Memory B cell (primary cell): ENCODE measurements at regions not wholly inside any gene's neighbourhood (a gene's known extent, or its start where the extent isn't known, plus 50 kb on each side); places are given as distances from the start of the nearest gene placed in this dataset.

Experiments
- ATAC-seq: fragments of 150-1000 bp; cut with Tn5 transposase; 2 replicates; pipeline ENCODE4 v1.10.0; 2021; ENCODE audit warnings: low read depth, mild to moderate bottlenecking, moderate library complexity
- DNase-seq, 2 donors: peaks; one replicate each; pipeline ENCODE4 v3.0.0; 2022; ENCODE audit warnings: low spot score in 2 of 2
- H3K27ac Mint-ChIP-seq: one replicate; pipeline ENCODE4 v1.8.0; 2022; ENCODE audit warnings: mild to moderate bottlenecking, moderate library complexity, mixed read lengths
- H3K27me3 Mint-ChIP-seq: one replicate; pipeline ENCODE4 v1.8.0; 2022; ENCODE audit warnings: mixed read lengths
- H3K36me3 Mint-ChIP-seq: one replicate; pipeline ENCODE4 v1.8.0; 2022; ENCODE audit warnings: mild to moderate bottlenecking, mixed read lengths
- H3K4me1 Mint-ChIP-seq: one replicate; pipeline ENCODE4 v1.8.0; 2022; ENCODE audit warnings: mixed read lengths
- H3K4me3 Mint-ChIP-seq: one replicate; pipeline ENCODE4 v1.8.0; 2022; ENCODE audit warnings: mild to moderate bottlenecking, moderate library complexity, mixed read lengths
- H3K9me3 Mint-ChIP-seq: one replicate; pipeline ENCODE4 v1.8.0; 2022; ENCODE audit warnings: mixed read lengths

DNA sequence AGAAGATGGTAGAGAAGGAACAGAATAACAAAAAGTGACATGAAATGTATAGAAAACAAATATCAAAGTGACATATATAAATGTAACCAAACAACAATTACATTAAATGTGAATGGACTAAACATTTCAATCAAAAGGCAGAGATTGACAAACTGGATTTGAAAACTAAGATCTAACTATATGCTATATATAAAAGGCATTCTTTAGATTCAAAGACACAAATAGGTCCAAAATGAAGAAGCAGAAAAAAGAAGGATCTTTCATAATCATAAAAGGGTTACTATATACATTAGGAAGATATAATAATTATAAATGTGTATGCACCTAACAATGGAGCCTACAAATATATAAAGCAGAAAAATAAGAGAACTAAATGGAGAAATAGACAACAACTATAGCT lies 183.7 kb downstream of the METTL4 start:
- Mint-ChIP-seq H3K9me3 (peaks cover 8% of the 10 kb centered on the region), H3K27ac (no peak overlapping the region), H3K27me3 (no peaks in the 10 kb centered on the region), H3K4me3 (no peak overlapping the region), H3K36me3 (no peaks in the 10 kb centered on the region), H3K4me1 (no peaks in the 10 kb centered on the region)
- DNase-seq: no peak
- no peak for ATAC-seq

DNA sequence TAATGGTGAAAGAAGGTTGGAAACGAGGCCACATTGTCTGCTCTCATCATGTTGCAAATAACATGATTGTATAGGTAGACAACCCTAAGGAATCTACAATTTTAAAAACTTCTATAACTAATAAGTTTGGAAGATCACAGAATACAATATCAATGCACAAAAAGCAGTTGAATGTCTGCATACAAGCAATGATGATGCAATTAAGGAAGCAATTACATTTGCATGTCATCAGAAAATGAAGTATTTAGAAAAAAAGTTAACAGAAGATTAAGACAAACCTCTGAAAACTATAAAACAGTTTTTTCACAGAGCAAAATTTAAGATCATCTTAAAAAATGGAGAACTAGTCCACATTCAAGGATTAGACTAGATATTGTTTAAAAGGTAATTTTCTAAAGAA lies 181.1 kb downstream of the METTL4 start:
- H3K36me3 Mint-ChIP-seq: no peaks in the 10 kb centered on the region

DNA sequence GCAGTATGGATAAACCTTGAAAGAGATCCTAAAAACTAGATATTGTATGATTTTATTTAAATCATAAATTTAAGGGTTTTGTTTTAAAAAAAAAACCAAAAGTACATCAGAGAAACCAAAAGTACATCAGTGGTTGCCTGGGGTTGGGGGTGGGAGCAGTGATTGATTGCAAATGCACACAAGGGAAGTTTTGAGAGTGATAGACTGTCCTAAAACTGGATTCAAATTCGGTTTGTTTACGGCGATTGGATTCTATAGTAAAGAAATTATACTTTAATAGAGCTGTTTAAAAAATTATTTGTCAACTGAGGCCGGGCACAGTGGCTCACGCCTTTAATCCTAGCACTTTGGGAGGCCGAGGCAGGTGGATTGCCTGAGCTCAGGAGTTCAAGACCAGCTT lies 179.8 kb downstream of the METTL4 start:
- no peak for ATAC-seq
- Mint-ChIP-seq H3K27ac (no peak overlapping the region), H3K27me3 (no peaks in the 10 kb centered on the region), H3K4me3 (no peak overlapping the region), H3K4me1 (no peaks in the 10 kb centered on the region), H3K9me3 (peaks cover 8% of the 10 kb centered on the region), H3K36me3 (no peaks in the 10 kb centered on the region)
- no peak for DNase-seq

More for the DNA sequence above, 181.1 kb downstream of the METTL4 start:
- peaks cover 8% of the 10 kb centered on the region for H3K9me3 Mint-ChIP-seq
- no peaks in the 10 kb centered on the region for H3K4me1 Mint-ChIP-seq
- no peak for DNase-seq
- no peak overlapping the region for H3K27ac Mint-ChIP-seq
- H3K4me3 Mint-ChIP-seq: no peak overlapping the region
- no peak for ATAC-seq
- no peaks in the 10 kb centered on the region for H3K27me3 Mint-ChIP-seq

DNA sequence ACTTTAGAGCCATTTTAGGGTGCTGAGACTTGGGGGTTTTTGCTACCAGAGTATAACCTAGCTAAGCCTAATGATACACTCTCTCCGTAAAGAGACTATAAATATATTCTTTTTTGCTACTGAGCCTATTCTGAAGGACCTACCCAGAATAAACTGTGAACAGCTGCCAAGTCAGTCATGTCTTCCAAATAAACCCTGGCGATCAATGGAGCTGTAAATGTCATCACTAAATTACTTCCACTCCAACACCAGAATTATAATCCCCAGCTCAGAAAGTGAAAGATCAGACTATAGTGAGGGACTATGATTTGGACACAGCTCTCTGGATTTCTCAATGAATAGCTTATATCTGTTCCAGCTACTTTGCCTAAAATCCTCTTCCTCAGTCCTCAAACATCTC lies 178.9 kb downstream of the METTL4 start:
- ATAC-seq (no peak), DNase-seq (no peak)
- Mint-ChIP-seq H3K9me3 (peaks cover 5% of the 10 kb centered on the region), H3K4me1 (no peaks in the 10 kb centered on the region), H3K27me3 (peaks cover 2% of the 10 kb centered on the region), H3K4me3 (no peak overlapping the region), H3K27ac (no peak overlapping the region), H3K36me3 (no peaks in the 10 kb centered on the region)

DNA sequence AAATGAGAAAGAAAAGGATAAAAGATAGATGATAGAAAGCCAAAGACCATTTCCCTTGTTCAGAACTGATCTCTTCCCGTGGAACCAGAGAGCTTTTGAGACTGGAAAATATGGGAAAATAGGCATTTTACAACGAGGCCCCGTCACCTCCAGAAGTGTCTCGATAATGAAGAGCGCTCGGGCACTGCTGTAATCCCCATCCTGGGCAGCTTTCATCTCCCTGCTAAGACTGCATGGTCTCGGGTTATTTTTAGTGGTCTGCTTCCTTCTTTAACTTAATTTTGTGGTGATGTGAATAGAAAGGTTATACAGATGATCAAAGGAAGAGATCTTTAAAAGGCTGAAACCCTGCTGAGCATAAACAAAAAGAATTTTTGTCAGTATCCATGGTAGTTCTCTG lies 176.6 kb downstream of the METTL4 start:
- Mint-ChIP-seq H3K27ac (no peak overlapping the region), H3K36me3 (no peaks in the 10 kb centered on the region), H3K4me3 (no peak overlapping the region), H3K9me3 (no peaks in the 10 kb centered on the region), H3K27me3 (peaks cover 2% of the 10 kb centered on the region), H3K4me1 (no peaks in the 10 kb centered on the region)
- DNase-seq: no peak
- no peak for ATAC-seq

DNA sequence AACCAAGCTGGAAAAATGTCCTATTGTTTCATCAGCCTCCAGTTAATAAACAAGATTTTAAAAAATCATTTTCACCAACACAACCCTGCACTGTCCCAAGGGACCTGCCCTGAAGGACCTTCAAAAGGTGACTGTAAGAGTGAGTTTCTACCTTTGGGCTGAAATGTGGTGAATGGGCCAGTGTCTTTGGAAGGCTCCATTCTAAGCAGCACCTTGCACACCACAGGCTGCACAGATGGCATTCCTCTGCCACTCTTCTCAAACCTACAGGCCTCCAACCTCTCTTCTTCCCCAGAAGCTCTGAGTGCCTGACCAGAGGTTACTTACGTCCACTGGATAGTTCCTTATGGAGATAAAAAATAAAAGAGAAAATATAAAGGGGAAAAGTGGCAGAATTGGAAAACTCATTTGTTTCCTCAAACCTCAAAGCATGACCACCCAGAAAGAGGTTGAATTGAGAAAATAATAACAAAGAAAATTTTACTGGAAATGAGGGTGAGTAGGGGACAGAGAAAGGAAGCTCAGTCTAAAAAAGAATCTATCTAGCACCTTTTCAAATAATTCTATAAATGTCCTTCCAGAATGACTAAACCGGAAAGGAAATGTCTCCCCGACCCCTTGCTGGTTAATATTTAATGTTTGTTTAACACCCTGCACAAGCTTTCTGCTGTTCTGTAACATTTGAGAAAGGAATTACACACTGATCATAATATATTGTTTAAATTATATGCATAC lies 175.7 kb downstream of the METTL4 start:
- H3K9me3 Mint-ChIP-seq: no peaks in the 10 kb centered on the region
- DNase-seq (no peak), ATAC-seq (no peak)
- peaks cover 2% of the 10 kb centered on the region for H3K27me3 Mint-ChIP-seq
- H3K4me1 Mint-ChIP-seq: no peaks in the 10 kb centered on the region
- no peak overlapping the region for H3K27ac Mint-ChIP-seq
- no peaks in the 10 kb centered on the region for H3K36me3 Mint-ChIP-seq
- no peak overlapping the region for H3K4me3 Mint-ChIP-seq

DNA sequence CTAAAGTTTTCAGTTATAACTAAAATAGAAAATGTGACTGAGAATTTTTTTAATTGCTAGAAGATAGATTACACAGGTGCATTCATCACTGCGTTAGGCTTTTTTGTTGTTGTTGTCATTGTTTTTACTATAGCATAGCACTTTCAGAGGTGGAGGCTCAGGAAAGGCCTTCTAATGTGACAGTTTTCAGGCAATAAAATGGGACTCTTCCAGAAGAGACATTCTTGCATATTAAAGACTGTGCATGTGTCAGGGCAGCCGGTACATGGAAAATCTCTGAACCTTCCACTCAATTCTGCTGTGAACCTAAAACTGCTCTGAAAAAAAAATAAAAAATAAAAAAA lies 175.2 kb downstream of the METTL4 start:
- H3K4me3 Mint-ChIP-seq: no peak overlapping the region
- no peaks in the 10 kb centered on the region for H3K36me3 Mint-ChIP-seq
- peaks cover 2% of the 10 kb centered on the region for H3K27me3 Mint-ChIP-seq

DNA sequence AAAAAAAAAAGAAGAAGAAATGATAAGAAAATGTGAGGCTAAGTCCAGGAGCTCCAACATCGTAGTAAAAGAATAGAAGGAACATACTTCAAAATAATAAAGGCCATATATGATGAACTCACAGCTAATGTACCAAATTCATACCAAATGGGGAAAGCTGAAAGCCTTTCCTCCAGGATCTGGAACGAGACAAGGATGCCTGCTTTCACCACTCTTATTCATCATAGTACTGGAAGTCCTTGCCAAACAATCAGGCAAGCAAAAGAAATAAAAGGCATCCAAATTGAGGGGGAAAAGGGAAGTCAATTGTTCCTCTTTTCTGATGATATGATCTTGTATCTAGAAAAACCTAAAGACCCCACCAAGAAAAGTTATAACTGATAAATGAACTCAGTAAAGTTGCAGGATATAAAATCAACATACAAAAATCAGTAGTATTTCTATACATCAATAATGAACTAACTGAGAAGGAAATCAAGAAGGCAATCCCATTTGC lies 170.6 kb downstream of the METTL4 start:
- Mint-ChIP-seq H3K4me3 (no peak overlapping the region), H3K4me1 (no peaks in the 10 kb centered on the region), H3K36me3 (no peaks in the 10 kb centered on the region), H3K9me3 (peaks cover 2% of the 10 kb centered on the region), H3K27ac (no peak overlapping the region), H3K27me3 (peaks cover 3% of the 10 kb centered on the region)
- ATAC-seq (no peak), DNase-seq (no peak)

More for the DNA sequence above, 175.2 kb downstream of the METTL4 start:
- ATAC-seq (no peak), DNase-seq (no peak)
- no peaks in the 10 kb centered on the region for H3K9me3 Mint-ChIP-seq
- H3K27ac Mint-ChIP-seq: no peak overlapping the region
- H3K4me1 Mint-ChIP-seq: no peaks in the 10 kb centered on the region

DNA sequence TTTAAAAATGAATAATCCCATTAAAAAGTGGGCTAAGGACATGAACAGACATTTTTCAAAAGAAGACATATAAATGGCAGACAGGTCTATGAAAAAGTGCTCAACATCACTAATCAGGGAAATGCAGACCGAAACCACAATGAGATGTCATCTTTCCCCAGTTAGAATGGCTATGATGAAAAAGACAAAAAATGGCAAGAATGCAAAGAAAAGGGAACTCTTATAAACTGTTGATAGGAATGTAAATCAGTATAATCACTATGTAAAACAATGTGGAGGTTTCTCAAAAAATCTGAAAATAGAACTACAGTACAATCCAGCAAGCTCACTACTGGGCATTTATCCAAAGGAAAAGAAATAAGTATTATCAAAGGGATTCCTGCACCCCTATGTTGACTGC lies 169.2 kb downstream of the METTL4 start:
- Mint-ChIP-seq H3K27ac (no peak overlapping the region), H3K9me3 (peaks cover 2% of the 10 kb centered on the region), H3K36me3 (no peaks in the 10 kb centered on the region), H3K4me3 (no peak overlapping the region), H3K4me1 (no peaks in the 10 kb centered on the region), H3K27me3 (peaks cover 1% of the 10 kb centered on the region)
- ATAC-seq (no peak), DNase-seq (no peak)

DNA sequence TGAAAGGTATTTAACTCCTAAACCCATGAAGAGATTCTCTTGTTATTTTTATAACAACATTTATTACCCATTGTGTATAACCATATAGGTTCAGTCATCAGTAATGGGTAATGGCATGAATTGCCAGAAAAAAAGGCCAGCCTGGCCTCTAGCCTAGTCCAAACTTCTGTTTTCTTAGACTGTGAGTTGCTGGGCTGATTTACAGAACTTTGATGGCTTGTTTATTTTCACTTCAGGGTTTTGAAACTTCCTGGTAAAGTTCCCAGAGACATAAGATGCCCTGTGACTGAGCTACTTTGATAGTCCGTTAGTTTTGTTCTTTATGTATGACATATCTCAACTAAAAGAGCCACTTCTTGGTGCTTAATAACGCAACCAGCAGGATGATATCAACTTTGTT lies 164.8 kb downstream of the METTL4 start:
- H3K4me3 Mint-ChIP-seq: no peak overlapping the region
- DNase-seq (no peak), ATAC-seq (no peak)
- peaks cover 1% of the 10 kb centered on the region for H3K27me3 Mint-ChIP-seq
- peaks cover 1% of the 10 kb centered on the region for H3K9me3 Mint-ChIP-seq
- H3K36me3 Mint-ChIP-seq: no peaks in the 10 kb centered on the region
- no peaks in the 10 kb centered on the region for H3K4me1 Mint-ChIP-seq
- H3K27ac Mint-ChIP-seq: no peak overlapping the region

DNA sequence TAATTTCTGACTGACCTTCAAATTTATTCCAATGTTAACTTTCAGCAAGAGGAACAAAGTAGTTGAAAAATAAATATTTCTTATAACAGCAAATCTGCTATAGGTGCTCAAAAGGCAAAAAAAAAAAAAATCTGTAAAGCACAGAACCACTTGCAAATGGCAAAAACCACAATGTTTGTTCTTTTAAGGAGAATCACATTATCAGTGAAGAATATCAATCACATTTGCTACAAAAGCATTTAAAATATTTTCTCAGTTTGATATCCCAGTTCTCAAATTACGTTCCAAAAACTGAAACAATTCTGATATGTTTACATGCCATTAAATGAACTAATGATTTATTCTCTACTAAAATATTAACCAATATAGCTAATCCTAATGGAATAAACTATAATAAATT lies 163.3 kb downstream of the METTL4 start:
- DNase-seq (no peak), ATAC-seq (no peak)
- Mint-ChIP-seq H3K36me3 (no peaks in the 10 kb centered on the region), H3K9me3 (no peaks in the 10 kb centered on the region), H3K27me3 (peaks cover 1% of the 10 kb centered on the region), H3K4me1 (no peaks in the 10 kb centered on the region), H3K4me3 (no peak overlapping the region), H3K27ac (no peak overlapping the region)

DNA sequence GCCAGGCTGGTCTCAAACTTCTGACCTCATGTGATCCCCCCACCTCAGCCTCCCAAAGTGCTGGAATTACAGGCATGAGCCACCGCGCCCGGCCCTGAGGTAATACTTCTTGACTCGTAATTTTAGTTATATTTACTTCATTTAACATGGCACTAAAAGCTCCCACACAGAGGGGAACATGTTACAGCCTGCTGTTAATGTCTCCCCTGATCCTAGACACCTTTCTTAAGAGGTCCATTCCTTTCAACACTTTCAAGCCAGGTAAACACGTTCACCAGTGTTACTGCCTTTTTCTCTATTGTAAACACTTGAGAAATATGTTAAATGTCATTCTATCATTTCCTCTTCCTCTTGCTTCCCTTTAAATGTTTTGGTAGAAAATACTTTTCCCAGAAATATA lies 161.4 kb downstream of the METTL4 start:
- Mint-ChIP-seq H3K27ac (no peak overlapping the region), H3K4me1 (no peaks in the 10 kb centered on the region), H3K27me3 (peaks cover 1% of the 10 kb centered on the region), H3K4me3 (no peak overlapping the region), H3K9me3 (no peaks in the 10 kb centered on the region), H3K36me3 (no peaks in the 10 kb centered on the region)
- DNase-seq (no peak), ATAC-seq (no peak)

DNA sequence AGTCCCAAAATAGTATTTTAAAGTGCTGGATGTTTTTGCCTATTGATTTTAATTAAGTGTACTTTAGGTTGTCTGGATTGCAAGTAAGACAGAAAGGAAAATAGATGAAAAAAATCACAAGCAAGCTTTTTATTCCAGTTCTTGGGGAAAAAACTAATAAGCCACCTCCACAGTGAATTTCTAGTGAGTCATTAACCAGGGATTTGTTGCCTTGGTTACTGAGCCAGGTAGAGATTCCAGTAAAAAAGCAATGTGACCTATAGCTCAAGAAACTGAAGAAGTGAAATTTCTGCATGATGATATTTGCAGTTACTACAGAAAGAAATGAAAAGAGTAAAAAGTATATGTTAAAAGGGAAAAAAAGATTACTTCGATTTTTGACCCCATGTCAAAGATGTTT lies 160.6 kb downstream of the METTL4 start:
- Mint-ChIP-seq H3K9me3 (no peaks in the 10 kb centered on the region), H3K4me1 (no peaks in the 10 kb centered on the region), H3K27ac (no peak overlapping the region), H3K36me3 (no peaks in the 10 kb centered on the region), H3K27me3 (no peaks in the 10 kb centered on the region), H3K4me3 (no peak overlapping the region)
- DNase-seq (no peak), ATAC-seq (no peak)

DNA sequence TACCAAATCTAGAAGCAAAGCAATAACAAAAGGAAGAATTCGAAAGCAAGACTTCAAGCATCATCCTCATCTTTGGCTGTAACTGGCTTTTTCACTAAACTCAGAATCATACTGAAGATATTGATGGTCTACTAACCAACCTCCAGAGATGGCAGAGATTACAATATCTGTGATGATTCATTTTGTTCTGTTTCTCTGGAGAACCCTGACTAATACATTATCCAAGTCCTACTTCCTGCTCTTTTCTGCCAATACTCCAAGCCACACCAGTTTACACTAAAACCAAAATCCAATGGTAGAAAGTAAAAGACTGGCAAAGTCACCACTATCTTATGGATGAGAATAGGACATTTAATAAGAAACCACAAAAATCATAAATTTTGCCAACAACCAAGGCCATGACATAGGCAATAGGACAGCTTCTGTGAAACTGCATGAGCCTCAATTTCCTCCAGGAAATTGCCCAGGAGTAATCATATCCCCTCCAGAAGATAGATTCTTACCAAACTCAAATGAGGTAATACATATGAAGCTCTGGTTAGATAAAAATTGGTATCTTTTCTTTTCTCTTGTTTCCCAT lies 159.8 kb downstream of the METTL4 start:
- Mint-ChIP-seq H3K27ac (no peak overlapping the region), H3K9me3 (no peaks in the 10 kb centered on the region), H3K27me3 (peaks cover 2% of the 10 kb centered on the region), H3K4me3 (no peak overlapping the region), H3K4me1 (no peaks in the 10 kb centered on the region), H3K36me3 (no peaks in the 10 kb centered on the region)
- DNase-seq (no peak), ATAC-seq (no peak)

DNA sequence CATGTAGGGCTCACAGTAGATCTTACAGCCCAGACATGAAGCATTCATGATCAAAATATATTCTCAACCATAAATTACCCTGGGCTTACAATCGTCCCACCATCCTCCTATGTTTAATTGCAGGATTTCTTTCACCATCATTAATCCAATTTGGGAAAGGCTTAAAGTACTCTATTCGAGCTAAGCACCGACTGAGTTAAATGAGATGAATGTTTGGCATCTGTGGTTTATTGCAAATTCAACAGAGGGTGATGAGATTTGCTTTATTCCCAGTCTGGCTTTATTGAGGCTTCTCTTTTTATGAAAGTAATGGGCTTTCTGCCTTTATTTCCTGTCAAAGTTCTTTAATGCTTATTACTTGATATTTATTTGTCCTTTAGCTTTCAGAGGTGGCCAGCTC lies 159.0 kb downstream of the METTL4 start:
- Mint-ChIP-seq H3K27me3 (peaks cover 3% of the 10 kb centered on the region), H3K36me3 (no peaks in the 10 kb centered on the region)

More for the DNA sequence above, 159.0 kb downstream of the METTL4 start:
- H3K27ac Mint-ChIP-seq: no peak overlapping the region
- DNase-seq (no peak), ATAC-seq (no peak)
- no peaks in the 10 kb centered on the region for H3K9me3 Mint-ChIP-seq
- no peaks in the 10 kb centered on the region for H3K4me1 Mint-ChIP-seq
- H3K4me3 Mint-ChIP-seq: no peak overlapping the region
